HG03442 (cell line): ENCODE measurements at regions not wholly inside any gene's neighbourhood (a gene's known extent, or its start where the extent isn't known, plus 50 kb on each side); places are given as distances from the start of the nearest gene placed in this dataset.
"Not testable (repeated sequence)": the region's sequence is repeated elsewhere in the genome, so short reads cannot be mapped to it uniquely, and the experiment has no call there.

Source experiments
- ATAC-seq: cut with Tn5 transposase; IDR thresholded peaks from one replicate; pipeline ENCODE4 v1.9.1; 2021; ENCODE audit warnings: mild to moderate bottlenecking, moderate library complexity; ENCODE audit not compliant: unreplicated experiment

DNA sequence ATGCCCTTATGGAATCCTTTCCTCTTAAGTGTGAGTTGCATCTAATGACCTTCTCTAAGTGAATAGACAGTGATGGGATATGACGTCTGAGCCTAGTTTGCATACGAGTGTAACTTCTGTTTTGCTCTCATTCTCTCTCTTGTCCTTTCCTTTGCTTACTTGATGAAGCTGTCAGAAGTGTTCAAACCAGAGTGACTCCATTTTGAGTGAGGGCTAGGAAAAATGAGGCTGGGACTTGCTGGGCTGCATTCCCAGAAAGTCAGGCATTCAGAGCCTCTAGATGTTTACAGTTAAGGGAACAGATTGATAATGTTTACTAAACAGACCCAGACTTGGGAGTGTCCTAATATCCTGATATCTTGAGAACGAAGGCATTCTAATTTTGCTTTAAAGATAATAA is 311.2 kb upstream of the SOX4 start:
- not testable (repeated sequence) for ATAC-seq

DNA sequence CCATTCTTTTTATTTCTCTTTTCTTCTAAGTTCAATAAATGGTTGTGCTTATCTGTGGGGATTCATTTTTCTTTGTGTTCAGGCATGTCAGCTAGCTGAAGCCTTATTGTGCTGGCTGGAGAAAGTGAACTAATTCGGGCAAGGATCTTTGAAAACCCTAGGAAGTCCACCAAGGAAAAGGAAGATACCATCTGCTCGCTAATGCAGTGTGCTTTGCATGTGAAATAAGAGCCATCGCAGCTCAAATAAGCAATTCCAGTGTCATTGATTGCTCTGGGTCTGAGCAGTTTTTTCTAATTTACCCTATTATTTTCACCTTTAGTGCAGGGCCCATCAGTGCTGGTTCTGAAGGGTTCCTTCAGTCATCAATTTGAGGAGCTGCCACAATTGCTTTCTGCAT is 309.4 kb upstream of the SOX4 start:
- ATAC-seq: no peak

DNA sequence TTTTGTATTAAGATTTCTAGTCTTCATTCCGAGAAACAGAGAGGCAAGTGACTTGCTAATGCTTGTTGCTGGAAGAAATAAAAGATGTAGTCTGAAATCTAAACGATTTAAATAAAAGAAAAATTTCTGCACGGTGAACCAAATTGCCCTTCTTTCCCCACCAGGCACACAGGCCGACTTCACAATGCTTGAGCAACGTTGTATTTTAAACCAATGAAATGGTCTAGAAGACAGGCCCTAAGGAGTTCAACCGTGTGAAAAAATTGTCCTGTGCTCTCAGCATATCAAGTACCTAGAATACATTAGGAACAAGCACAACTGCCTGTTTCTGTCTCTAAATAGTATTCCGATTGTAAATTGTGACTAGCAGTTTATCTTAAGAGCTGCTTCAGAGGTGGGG is 308.8 kb upstream of the SOX4 start:
- no peak for ATAC-seq

DNA sequence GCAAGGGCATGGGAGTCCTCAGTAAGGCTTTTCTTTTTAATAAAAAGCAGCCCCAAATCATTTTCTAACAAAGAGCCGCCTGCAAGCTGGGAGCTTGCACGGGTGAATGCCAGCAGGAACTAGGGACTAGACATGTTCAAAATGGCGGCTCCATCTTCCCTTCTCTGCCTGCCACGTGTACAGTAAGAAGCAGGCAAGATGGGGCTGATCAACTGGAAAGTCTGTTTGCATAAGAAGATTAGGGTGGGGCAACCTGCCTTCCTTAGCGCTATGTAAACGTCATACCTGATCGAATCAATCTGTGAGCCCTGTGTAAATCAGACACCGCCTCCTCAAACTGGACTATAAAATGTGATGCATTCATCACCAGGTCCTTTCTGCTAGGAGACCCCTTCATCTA is 299.4 kb upstream of the SOX4 start:
- ATAC-seq: no peak

DNA sequence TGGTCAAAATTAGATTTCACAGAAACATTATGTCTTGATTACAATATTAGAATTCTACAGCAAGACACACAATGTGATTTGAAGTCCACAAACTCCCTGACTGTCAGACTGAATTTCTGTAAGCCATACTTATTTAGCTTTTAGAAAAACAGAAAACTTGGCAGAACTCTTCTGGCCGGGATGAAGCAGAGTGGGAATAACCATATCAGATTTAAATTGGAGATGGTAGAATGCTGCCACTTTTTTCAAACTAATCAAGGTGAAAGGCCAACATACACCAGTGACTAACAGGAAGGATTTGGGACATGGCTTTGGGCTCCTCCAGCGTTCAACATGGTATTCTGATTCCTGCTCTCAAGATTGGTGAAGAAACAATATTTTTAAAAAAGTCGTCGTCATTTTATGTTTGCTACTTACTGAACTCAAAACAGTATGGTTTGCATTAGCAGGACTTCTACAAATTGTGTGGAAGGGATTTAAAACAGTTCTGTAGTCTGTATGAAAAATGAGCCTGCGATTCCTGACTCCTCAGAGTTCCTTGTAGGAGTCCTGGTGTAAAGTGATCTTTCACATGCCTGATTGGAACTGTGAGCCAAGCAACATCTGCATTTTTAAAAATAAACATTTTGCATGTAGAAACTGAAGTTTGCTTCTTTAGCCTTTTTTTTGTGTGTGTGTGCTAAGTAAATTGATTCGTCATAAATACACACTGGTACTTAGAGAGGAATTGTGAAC is 297.9 kb upstream of the SOX4 start:
- no peak for ATAC-seq

DNA sequence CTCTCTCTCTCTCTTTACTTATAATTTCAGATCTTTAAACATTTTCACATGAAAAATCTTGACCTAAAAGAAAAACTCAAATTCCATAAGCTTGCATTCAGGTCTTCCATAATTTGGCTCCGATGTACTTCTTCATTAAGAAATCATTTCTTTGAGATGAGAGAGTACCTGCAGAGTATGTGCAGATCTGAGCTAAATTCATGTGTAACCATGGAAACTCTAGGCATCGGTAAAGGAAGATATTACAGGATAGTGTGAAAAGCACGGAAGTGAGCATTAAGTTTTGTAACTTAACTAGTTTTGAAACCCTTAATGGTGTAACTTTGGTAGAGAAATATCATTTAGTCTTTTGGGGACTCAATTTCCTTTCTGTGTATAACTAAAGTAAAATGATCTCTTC is 295.9 kb upstream of the SOX4 start:
- ATAC-seq: no peak

DNA sequence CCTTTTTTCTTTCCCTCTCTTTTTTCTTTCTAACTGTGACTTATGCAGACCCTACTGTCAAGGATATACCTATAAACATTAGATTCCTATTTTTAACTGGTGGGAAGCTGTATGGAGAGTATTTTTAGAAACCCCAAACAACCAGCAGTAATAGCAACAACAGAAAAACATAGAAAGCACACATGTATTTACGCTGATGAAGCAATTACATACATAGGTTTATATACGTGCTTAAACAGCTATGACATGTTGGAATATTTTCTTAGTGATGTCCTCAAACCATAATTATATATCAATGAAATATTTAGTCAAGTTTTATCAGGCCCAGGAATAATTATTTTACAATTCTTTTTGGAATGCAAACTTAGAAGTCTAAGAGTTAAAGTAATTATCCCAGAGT is 294.3 kb upstream of the SOX4 start:
- ATAC-seq: no peak

DNA sequence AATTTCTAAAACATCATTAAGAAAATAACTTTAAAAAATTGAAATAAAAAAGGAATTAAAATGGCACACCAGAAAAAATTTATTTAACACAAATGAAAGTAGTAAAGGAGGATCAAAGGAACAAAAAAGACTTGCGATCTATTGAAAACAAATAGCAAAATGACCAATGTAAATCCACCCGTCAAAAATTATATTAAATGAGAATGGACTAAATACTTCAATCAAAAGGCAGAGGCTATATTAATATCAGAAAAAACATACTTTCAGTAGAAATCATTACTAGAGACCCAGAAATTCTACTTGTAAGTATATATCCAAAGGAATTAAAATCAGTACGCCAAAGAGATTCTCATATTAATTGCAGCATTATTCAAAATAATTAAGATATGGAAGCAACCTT is 293.1 kb upstream of the SOX4 start:
- no peak for ATAC-seq

DNA sequence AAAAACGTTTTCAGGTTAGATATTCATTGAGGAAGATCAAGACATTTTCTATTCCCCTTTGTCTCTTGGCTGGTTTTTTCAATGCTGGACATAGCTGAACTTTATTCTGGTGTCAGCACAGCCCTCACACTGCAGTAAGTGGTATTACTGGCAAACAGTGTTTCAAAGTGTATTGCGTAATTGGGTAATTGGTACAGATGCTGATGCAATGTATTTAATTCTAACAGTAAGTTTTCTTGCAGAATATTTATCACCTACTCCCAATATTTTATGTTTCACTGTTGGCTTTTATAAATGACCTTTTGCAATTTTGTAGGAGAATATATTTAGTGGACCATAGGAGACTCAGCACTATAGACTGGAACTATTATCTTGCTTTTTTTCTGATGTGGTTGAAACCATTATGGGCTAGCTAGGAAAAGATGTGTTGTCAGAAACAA is 287.6 kb upstream of the SOX4 start:
- no peak for ATAC-seq

DNA sequence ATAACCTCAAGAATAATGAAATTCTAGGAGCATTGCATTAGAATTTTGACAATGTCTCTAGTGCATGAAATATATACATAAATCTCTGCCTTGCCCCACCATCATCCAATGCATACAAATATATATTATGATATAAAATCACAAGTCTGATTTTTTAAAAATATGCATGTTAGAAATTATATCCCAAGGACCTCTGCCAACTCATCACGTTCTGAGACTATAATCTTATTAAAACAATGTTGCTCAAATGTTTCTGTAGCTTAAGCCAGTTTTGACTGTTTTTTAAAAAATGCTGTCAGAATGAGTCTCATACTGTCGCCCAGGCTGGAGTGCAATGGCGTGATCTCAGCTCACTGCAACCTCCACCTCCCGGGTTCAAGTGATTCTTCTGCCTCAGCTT is 287.0 kb upstream of the SOX4 start:
- no peak for ATAC-seq

DNA sequence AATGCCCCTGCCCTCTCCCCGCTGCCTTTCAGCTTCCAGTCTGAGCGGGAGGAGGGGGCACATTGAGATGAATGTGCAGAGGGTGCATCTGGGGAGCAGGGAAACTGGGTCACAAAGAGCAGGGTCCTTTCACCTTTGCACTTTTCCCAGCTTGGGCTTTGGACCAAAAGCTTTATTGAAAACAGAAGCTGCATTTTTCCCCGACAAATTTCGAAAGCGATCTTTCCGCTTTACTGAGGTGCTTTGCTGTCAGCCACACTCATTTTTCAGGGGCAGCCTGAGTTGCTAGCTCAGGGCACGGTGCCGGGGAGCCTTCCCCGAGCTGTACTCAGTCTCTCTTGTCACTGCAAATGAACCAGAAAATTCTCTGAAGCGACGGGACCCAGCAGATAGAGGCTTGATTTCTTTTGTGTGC is 283.7 kb upstream of the SOX4 start:
- no peak for ATAC-seq

DNA sequence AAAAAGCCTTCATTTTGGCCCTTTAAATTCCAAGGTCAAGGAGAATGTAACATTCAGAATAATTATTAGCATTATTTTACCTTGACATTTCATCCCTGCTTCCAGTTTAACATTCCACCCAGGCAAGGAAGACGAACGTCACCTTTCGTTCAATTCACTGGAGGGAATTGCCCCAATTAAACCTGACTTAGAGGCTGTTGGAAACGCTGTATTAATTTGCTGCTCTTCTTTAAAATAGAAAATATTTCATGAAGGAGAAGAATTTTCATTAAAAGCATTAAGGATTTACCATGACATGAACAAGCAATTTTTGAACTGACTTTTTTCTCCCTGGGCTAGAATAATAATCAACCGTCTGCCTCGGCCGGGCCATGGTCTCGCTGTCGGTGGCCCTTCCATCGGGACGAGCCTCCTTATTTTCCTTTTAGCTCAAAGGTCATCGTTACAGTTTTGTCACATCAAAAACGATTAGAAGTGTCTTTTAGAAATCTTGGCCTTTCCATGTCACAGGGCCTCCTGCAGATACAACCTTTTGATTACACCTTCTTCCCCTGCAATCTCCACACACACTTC is 282.9 kb upstream of the SOX4 start:
- ATAC-seq: no peak

DNA sequence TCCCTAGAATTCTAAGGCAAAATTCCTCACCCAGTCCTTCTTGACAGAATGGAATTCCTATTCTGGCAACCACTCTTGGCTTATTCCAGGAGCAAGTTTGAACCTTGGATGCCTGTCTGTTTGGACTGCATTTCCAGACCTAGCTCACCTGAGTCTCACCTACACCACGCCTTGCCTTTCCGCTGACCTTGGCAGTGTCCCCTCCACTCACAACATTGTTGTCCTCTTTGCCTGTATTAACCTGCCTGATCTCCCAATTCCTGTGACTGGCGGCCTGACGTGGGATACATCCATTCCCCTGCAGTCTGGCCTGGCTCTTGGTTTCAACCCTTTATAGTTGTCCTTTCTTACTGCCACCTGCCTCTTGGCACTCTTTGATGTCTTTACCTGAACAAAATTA is 281.4 kb upstream of the SOX4 start:
- no peak for ATAC-seq

DNA sequence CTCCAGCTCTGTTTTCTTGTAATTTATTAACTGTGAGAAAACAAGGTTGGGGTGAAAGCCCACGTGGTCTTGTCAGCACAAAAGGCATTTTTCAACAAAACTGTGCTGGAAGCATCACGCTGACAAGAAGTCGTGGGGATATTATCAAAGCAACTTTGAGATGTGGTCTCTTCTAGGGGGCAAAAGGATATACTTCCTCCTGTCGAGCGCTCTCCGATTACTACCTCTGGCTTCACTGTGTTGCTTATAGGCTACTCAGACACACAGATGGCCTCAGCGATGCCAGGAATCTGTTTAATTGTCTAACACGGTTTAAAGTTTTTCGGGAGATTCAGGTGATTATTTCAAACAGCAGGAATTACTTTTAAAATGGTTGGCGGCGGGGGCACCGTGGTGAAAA is 275.9 kb upstream of the SOX4 start:
- ATAC-seq: no peak

DNA sequence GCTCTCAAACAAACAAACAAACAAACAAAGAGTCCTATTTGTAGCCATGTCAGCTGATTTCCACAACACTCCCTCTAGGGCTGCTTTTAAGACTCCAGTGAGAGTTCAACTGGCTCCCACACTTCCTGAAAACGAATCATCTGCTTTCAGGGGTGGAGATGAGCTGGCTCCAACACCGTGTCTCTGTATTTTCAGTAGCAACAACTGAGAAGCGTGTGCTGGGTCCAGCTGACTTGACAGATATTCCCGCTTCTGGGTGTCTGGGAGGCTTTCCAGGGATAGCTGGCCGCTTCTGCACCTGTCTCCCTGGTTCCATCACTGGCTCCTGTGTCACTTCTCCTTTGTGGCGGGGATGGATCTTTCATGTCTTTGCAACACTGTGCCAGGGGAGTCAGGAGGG is 272.5 kb upstream of the SOX4 start:
- no peak for ATAC-seq

DNA sequence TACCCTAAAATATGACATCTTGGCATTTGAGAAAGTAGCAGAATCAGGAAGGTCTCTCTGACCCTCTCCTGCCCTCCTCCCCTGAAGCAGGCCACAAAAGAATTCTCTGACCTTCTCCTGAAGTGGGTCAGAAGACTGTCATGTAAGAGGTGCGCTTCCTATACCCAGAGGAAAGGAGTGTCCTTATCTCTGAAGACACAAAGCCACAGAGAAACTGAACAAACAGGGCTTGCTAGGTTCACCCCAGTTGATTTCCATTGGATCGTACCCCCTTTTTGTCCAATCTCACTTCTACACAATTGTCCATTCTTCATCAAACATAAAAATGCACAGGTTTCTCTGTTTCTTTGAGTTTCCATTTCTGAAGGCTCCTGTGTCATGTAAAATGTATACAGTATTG is 272.0 kb upstream of the SOX4 start:
- no peak for ATAC-seq

DNA sequence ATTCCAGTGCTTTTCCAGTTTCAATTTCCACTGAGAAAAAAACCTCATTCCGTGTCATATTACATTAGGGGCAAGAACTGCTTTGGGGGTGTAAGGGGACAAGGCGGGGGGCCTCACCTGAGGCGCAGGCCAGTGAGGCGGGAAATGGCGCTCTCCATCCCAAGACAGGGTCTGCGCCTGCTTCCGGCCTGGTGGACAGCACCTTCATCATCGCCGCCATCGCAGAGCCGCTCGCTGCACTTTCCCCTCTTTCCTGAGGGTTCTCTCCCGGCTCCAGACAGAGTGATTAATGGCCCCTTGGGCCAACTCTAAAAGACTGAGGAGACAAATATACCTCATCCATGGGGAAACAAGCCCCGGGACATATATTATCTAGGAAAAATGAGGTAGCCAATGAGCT is 270.0 kb upstream of the SOX4 start:
- no peak for ATAC-seq

DNA sequence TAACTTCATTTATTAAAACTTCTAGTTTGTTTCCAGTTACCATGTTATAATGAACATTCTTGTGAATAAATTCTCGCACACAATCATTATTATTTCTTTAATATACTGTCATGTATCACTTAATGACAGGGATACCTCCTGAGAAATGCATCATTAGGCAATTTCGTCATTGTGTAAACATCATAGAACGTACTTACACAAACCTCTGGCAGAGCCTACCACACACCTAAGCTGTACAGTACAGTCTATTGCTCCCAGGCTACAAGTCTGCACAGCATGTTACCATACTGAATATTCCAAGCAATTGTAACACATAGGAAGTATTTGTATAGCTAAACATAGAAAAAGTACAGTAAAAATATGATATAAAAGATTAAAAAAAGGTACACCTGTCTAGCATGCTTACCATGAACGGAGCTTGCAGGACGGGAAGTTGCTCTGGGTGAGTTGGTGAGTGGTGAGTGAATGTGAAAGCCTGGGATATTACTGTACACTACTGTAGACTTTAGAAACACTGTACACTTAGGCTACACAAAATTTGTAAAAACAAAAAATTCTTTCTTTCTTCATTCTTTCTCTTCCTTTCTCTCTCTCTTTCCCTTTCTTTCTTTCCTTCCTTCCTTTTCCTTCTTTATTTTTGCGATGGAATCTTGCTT is 268.2 kb upstream of the SOX4 start:
- no peak for ATAC-seq

DNA sequence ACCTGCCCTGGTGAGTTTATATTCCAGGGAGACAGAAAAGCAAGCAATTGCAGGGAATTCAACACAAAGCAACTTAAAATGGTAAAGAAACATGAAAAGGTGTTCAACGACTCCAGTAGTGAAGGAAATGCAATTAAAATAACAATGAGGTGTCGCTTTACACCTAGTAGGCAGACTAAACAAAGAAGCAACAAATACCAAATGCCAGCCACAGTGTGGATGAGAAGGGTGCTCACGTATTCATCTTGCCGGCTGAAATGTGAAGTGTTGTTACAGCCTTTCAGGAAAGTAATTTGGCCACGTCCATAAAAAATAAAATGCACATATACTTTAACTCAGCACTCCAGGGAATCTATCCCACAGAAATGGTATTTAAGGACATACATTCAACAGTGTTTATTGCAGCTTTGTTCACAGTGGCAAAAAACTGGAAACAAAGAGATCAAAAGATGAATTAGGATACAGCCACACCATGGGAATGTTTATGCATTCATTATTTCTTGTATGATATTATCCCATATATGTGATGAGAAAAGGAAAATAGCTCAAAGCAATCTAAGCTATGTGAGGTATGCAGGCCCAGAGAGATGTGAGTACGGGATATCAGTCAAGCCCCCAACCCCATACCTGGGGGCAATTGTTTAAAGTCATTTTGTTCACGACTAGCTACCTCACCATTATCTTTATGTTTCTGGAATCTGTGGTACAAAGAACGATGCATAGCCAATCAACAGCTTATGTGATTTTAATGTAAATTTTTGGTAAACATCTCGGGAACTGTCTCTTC is 266.0 kb upstream of the SOX4 start:
- ATAC-seq: no peak

DNA sequence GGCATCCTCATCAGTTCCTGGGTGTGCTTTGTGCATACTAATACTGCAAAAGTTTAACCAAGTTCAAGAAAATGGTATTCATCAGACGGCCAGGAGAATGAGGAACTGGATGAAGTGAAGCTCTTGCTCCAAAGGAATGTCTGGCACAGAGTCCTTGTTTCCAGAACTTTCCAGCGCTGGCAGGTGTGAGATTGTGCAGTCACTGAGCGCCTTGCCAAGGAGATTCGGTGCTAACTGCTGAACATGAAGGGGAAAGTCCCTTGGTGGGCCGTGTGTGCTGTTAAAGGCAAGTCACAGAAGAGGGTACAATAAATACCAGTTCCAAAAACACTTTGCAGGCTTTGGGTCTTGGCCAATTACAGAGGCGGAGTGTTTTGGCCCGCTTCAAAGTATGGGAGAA is 262.3 kb upstream of the SOX4 start:
- ATAC-seq: no peak

DNA sequence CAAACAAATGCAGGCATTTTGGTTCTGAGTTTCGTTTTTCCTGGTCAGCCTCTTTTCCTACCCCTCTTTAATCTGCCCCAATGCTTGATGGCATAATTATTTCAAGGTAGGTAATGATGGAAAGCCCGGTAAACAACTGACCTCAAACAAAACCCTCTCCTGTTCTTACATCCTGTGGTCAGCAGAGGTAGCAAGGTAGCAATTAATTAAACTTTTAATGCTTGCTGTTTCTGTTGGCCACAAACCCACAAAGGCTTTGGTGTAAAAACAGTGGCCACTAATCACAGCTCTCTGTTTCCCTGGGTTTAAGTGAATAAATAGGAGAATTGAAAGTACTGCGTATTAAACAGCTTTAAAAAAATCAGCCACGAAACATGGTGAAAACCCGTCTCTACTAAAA is 261.5 kb upstream of the SOX4 start:
- no peak for ATAC-seq

DNA sequence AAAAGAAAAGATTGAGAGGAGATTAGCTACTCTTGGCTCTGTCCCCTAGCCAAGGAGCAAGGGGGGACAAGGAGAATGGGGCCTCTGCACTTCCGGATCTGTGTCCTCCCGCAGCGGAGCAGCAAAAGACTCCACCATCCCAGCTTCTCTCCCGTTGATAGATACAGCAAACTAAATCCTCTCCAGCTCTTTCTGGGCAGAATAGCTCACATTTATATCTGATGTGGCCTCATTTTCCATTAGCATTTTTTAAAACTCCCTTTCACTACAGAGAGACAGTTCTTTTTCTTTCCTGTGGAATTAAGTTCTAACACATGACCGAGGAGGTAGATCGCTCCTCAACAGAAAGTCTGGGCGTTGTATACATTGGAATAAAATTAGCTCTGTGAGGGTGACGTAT is 260.9 kb upstream of the SOX4 start:
- ATAC-seq: no peak
